HepG2 (cell line): ENCODE measurements at regions not wholly inside any gene's neighbourhood (a gene's known extent, or its start where the extent isn't known, plus 50 kb on each side); places are given as distances from the start of the nearest gene placed in this dataset.

ENCODE experiments used
- ATAC-seq: fragments of 200-7000 bp; cut with Tn5 transposase; 3 replicates; pipeline ENCODE4 v1.9.1; 2020; ENCODE audit warnings: mild to moderate bottlenecking, moderate library complexity
- BruUV-seq: library from RNA; stranded (reverse); fragments of 400-500 nt; replicated peaks from 2 replicates; lab custom pipeline; 2021; lab: Mats Ljungman, UMichigan
- CTCF ChIA-PET: fragments of 300-600 bp; formaldehyde crosslinking; extraction: SDS; loops from one replicate; lab custom pipeline; 2021; ENCODE audit warnings: low total read pairs, inconsistent platforms, low intra/inter-chr PET ratio; lab: Yijun Ruan, JAX
- POLR2A ChIA-PET: fragments of 350-600 bp; sonication (Branson Sonifier 250); formaldehyde crosslinking; loops from one replicate; lab custom pipeline; 2020; ENCODE audit warnings: antibody characterized with exemption, inconsistent platforms; lab: Yijun Ruan, JAX
- DNase-seq: peaks from one replicate; pipeline ENCODE4 v3.0.0-alpha.2; 2015; ENCODE audit warnings: low spot score
- FAIRE-seq: peaks from 3 replicates; lab custom pipeline; 2011; peaks lifted over from hg19 to GRCh38; lab: Jason Lieb, UNC
- H2AFZ ChIP-seq: one replicate; pipeline ENCODE4 v1.6.1; 2011; ENCODE audit warnings: low read length, inconsistent platforms
- H3K27ac ChIP-seq: fragments of 300-600 bp; 3 replicates; pipeline ENCODE4 v1.8.0; 2011; ENCODE audit warnings: mixed run types, mild to moderate bottlenecking, mixed read lengths, low read length, inconsistent platforms; ENCODE audit not compliant: insufficient read depth; ENCODE audit errors: extremely low read length
- H3K27me3 ChIP-seq, 2 experiments: fragments of 200-600 bp in 1 of 2; 2 replicates in 1 of 2; 3 replicates in 1 of 2; pipeline versions ENCODE4 v1.6.0 to v1.8.0; 2011; ENCODE audit warnings: low read length in 2 of 2, mild to moderate bottlenecking in 2 of 2, moderate library complexity in 2 of 2, inconsistent platforms in 1 of 2; ENCODE audit not compliant: insufficient read depth in 2 of 2, control insufficient read depth in 1 of 2
- H3K36me3 ChIP-seq, 2 experiments: fragments of 200-600 bp in 1 of 2; replicated peaks in 1 of 2; 2 replicates in 1 of 2; 3 replicates in 1 of 2; pipeline versions ENCODE4 v1.5.1 to v1.8.0; 2011; ENCODE audit warnings: low read length in 2 of 2, inconsistent platforms in 1 of 2; ENCODE audit not compliant: insufficient read depth in 2 of 2, control insufficient read depth in 1 of 2
- H3K4me1 ChIP-seq: 2 replicates; pipeline ENCODE4 v1.5.1; 2012; ENCODE audit warnings: low read length, inconsistent platforms; ENCODE audit not compliant: insufficient read depth
- H3K4me2 ChIP-seq: 2 replicates; pipeline ENCODE4 v1.6.0; 2011; ENCODE audit warnings: low read depth, low read length, inconsistent platforms
- H3K4me3 ChIP-seq, 3 experiments: fragments of 200-600 bp in 1 of 3; sonication (generic), shearing (Covaris generic) in 1 of 3; replicated peaks in 1 of 3; 2 replicates each; pipeline ENCODE4 v1.5.1; 2011 to 2016; ENCODE audit warnings: low read length in 3 of 3, inconsistent platforms in 2 of 3, low read depth in 2 of 3, mild to moderate bottlenecking in 2 of 3, control low read depth in 1 of 3, mixed read lengths in 1 of 3; ENCODE audit not compliant: insufficient read depth in 1 of 3
- H3K79me2 ChIP-seq: one replicate; pipeline ENCODE4 v1.6.1; 2011; ENCODE audit warnings: low read length, inconsistent platforms; ENCODE audit not compliant: insufficient read depth
- H3K9ac ChIP-seq: 2 replicates; pipeline ENCODE4 v1.6.0; 2011; ENCODE audit warnings: mild to moderate bottlenecking, low read depth, low read length, inconsistent platforms; ENCODE audit not compliant: insufficient read depth
- H3K9me3 ChIP-seq: 2 replicates; pipeline ENCODE4 v1.5.1; 2012; ENCODE audit warnings: mild to moderate bottlenecking, low read length
- H4K20me1 ChIP-seq: 2 replicates; pipeline ENCODE4 v1.6.0; 2011; ENCODE audit warnings: inconsistent platforms, mild to moderate bottlenecking, low read length, moderate library complexity; ENCODE audit not compliant: insufficient read depth
- CCDC6 ChIP-seq: sonication (generic); formaldehyde crosslinking; IDR thresholded peaks from 2 replicates; pipeline ENCODE4 v1.8.1; 2022; ENCODE audit warnings: mild to moderate bottlenecking, missing genetic modification reagents, moderate library complexity
- KDM4B ChIP-seq: sonication (generic); formaldehyde crosslinking; IDR thresholded peaks from 2 replicates; pipeline ENCODE4 v1.4.0; 2020; ENCODE audit warnings: missing genetic modification reagents
- MEIS1 ChIP-seq: sonication (generic); formaldehyde crosslinking; IDR thresholded peaks from 2 replicates; pipeline ENCODE4 v1.9.0; 2021; ENCODE audit warnings: mild to moderate bottlenecking, missing genetic modification reagents, moderate library complexity, borderline replicate concordance
- MYC ChIP-seq: sonication (generic); formaldehyde crosslinking; IDR thresholded peaks from 2 replicates; pipeline ENCODE4 v1.9.0; 2021; ENCODE audit warnings: missing genetic modification reagents, borderline replicate concordance
- PATZ1 ChIP-seq: sonication (generic); formaldehyde crosslinking; IDR thresholded peaks from 2 replicates; pipeline ENCODE4 v1.4.0; 2020; ENCODE audit warnings: missing genetic modification reagents
- PRMT3 ChIP-seq: sonication (generic); formaldehyde crosslinking; IDR thresholded peaks from 2 replicates; pipeline ENCODE4 v1.8.1; 2022; ENCODE audit warnings: low read depth, mild to moderate bottlenecking, moderate library complexity, missing genetic modification reagents, borderline replicate concordance
- SMAD1 ChIP-seq: sonication (generic); formaldehyde crosslinking; IDR thresholded peaks from 2 replicates; pipeline ENCODE4 v1.4.0; 2020; ENCODE audit warnings: missing genetic modification reagents, low read depth, mild to moderate bottlenecking, borderline replicate concordance
- SP5 ChIP-seq: IDR thresholded peaks from 2 replicates; pipeline ENCODE4 v1.6.1; 2016; ENCODE audit warnings: low read depth, borderline replicate concordance
- SRSF9 ChIP-seq: fragments of 200-400 bp; formaldehyde crosslinking; IDR thresholded peaks from 2 replicates; pipeline ENCODE4 v1.6.1; 2018; ENCODE audit warnings: borderline replicate concordance, mild to moderate bottlenecking, low read depth, low read length; ENCODE audit not compliant: insufficient read depth, poor library complexity, severe bottlenecking
- ZNF546 ChIP-seq: sonication (generic); formaldehyde crosslinking; conservative IDR thresholded peaks from 2 replicates; pipeline ENCODE4 v1.8.1; 2023; ENCODE audit warnings: mild to moderate bottlenecking, missing genetic modification reagents
- ZNF691 ChIP-seq: sonication (generic); formaldehyde crosslinking; IDR thresholded peaks from 2 replicates; pipeline ENCODE4 v1.4.0; 2020; ENCODE audit warnings: missing genetic modification reagents, low read depth, mild to moderate bottlenecking, borderline replicate concordance
- ZNF777 ChIP-seq: sonication (generic); formaldehyde crosslinking; IDR thresholded peaks from 2 replicates; pipeline ENCODE4 v1.4.0; 2020; ENCODE audit warnings: missing genetic modification reagents
- WGBS: methylation state at CpG from one replicate; pipeline ENCODE4 v1.1.6; 2017; ENCODE audit warnings: low lambda C conversion rate; 5-methylcytosine and 5-hydroxymethylcytosine counted together
- in situ Hi-C: cut with HindIII; loops from 2 replicates; pipeline ENCODE4 v1.10.0; 2017; ENCODE audit warnings: low pct_unique_long_range_greater_than_20kb; ENCODE audit not compliant: extremely low pct_ligation_motif_present
- intact Hi-C: fragments of 100-400 bp; cut with micrococcal nuclease; formaldehyde crosslinking; loops from one replicate; pipeline ENCODE4 v1.10.0; 2022; ENCODE audit not compliant: unreplicated experiment

- ChIA-PET CTCF (no interaction called here), POLR2A (no interaction called here)
- Histone ChIP-seq H3K9me3 (no peaks in the 10 kb centered on the region), H2AFZ (no peak overlapping the region), H3K4me3 (no peak overlapping the region), H3K4me2 (no peak overlapping the region), H3K36me3 (no peaks in the 10 kb centered on the region), H3K27ac (no peak overlapping the region), H3K9ac (no peak overlapping the region), H3K4me1 (no peaks in the 10 kb centered on the region), H4K20me1 (no peaks in the 10 kb centered on the region), H3K79me2 (no peaks in the 10 kb centered on the region), H3K27me3 (no peaks in the 10 kb centered on the region)
- in situ Hi-C loops: no loop called here
- TF ChIP-seq SRSF9: no peak
- no peak for TF ChIP-seq ZNF777 (CRISPR knock-in tag)
- no peak for DNase-seq
- no TSS peak for BruUV-seq
- intact Hi-C loops: no loop called here
- FAIRE-seq: no peak
- WGBS: 6% methylated on average over 1 of the region's 1 CpG
- ATAC-seq: no peak
Measured at GRCh38 chr7:86164827-86165226, 478.9 kb upstream of the GRM3 start.

GRCh38 chr7:86158111-86158510, 485.6 kb upstream of the GRM3 start:
- Histone ChIP-seq H3K4me3 (no peak overlapping the region), H3K9ac (no peak overlapping the region), H3K4me1 (no peaks in the 10 kb centered on the region), H4K20me1 (no peaks in the 10 kb centered on the region), H3K36me3 (no peaks in the 10 kb centered on the region), H3K9me3 (0 out of 2 replicates have a peak, but pooled peaks cover 5% of the 10 kb centered on the region), H3K27ac (no peak overlapping the region), H3K27me3 (no peaks in the 10 kb centered on the region), H3K79me2 (no peaks in the 10 kb centered on the region)
- BruUV-seq: no TSS peak
- no peak for DNase-seq
- POLR2A ChIA-PET: no interaction called here
- in situ Hi-C loops: no loop called here
- 0% methylated on average over 1 of the region's 4 CpGs for WGBS
- CTCF ChIA-PET: no interaction called here
- no peak for FAIRE-seq
- intact Hi-C loops: no loop called here
- ATAC-seq: no peak
- TF ChIP-seq MEIS1 (no peak), KDM4B (no peak), SP5 (CRISPR knock-in tag) (no peak), CCDC6 (CRISPR knock-in tag) (no peak), ZNF691 (CRISPR knock-in tag) (no peak), MYC (CRISPR knock-in tag) (no peak), PRMT3 (CRISPR knock-in tag) (no peak), PATZ1 (CRISPR knock-in tag) (no peak), ZNF546 (no peak), SMAD1 (no peak)
- TF ChIP-seq, all 625 proteins: peak for 0
- H3K4me2 ChIP-seq: no peak overlapping the region
- H2AFZ ChIP-seq: no peak overlapping the region
